NCI-H82 (cell line): ENCODE measurements at regions not wholly inside any gene's neighbourhood (a gene's known extent, or its start where the extent isn't known, plus 50 kb on each side); places are given as distances from the start of the nearest gene placed in this dataset.
A peak's percentile ranks its signal among the peaks of the same experiment; 100 is the strongest.
"Not testable (repeated sequence)": the region's sequence is repeated elsewhere in the genome, so short reads cannot be mapped to it uniquely, and the experiment has no call there.

Experiments
- DNase-seq: peaks from one replicate; lab custom pipeline; 2025; lab: John Stamatoyannopoulos, UW

DNA sequence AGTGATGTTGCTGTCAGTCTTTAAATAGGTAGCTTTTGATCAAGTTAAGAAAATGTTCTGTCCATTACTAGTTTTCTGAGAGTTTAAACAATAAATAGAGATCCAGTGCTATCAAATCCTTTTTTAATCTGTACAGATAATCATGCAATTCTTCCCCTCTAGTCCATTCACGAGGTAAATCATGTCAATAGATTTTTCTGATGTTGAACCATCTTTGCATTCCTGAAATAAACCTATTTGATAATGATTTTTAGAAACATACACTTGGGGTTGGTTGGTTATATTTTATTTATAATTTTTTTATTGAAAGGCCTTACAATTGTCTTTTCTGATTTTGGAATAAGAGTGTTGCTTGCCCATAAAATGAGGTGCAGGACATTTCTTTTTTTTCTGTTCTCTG is 95.0 kb downstream of the FAM53A start:
- no peak for DNase-seq

- DNase-seq: no peak
Measured at GRCh38 chr4:1588306-1588705, 95.8 kb downstream of the FAM53A start.

- DNase-seq: no peak
Measured at GRCh38 chr4:1584498-1584897, 99.6 kb downstream of the FAM53A start.

DNA sequence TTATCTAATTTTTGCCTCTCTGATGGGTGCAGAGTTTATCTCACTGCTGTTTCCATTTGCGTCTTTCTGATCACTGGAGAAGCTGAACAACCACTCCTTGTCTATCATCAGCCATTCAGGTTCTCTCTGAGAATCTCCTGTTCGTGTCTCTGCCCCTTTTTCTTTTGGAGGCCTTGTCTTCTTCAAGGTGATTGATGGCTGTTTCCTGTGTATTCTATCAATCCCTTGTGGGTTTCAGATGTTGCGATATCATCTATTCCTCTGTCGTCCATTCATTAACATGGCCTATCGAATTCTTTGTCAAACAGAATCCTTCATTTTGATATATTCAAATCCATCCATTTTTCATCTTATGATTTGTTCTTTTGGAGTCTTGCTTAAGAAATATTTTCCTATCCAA is 100.3 kb downstream of the FAM53A start:
- no peak for DNase-seq

- DNase-seq: peak; percentile 19
Measured at GRCh38 chr4:1583051-1583785, 100.9 kb downstream of the FAM53A start.

DNA sequence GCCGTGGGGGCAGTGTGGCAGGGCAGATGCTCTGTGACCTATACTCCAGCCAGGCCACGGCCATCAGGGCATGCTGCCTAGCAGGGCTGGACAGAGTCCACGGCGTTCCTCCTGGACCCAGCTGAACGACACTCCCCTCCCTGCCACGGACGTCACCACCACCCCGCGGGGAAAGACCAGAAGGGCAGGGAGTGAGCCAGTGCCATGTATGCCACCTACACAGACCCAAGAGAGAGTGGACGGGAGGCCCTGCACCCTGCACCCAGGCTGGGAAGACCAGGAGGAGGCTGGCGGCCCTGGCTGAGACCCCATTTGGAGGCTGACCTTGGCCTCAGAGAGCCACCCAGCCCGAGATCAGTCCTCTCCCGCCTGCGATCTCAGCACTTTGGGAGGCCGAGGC is 101.9 kb downstream of the FAM53A start:
- no peak for DNase-seq

DNA sequence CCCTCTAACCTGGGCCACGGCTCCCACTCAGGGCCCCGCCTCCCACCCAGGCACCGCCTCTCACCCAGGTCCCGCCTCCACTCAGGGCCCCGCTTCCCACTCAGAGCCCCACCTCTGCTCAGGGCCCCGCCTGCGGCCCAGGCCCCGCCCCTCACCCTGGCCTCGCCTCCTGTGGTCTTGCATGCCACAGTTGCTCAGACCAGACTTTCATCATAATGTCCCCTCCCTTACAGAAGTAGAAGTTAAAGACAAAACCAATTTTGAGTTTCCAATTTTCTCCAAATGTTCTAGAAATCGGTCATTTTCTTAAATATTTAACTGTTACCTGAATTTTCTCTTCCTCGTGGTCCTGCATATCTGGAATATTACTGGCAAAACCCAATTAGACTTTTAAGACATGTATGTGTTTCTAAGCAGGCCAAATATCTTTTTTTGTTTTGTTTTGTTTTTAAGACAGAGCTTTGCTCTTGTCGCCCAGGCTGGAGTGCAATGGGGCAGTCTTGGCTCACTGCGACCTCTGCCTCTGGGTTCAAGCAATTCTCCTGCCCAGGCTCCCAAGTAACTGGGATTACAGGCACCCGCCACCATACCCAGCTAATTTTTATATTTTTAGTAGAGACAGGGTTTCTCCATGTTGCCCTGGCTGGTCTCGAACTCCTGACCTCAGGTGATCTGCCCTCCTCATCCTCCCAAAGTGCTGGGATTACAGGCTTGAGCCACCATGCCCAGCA is 102.8 kb downstream of the FAM53A start:
- DNase-seq: peak; percentile 87

- not testable (repeated sequence) for DNase-seq
Measured at GRCh38 chr4:1580692-1581012, 103.5 kb downstream of the FAM53A start.

- peak; percentile 89 for DNase-seq
Measured at GRCh38 chr4:1579901-1580691, 104.0 kb downstream of the FAM53A start.

DNA sequence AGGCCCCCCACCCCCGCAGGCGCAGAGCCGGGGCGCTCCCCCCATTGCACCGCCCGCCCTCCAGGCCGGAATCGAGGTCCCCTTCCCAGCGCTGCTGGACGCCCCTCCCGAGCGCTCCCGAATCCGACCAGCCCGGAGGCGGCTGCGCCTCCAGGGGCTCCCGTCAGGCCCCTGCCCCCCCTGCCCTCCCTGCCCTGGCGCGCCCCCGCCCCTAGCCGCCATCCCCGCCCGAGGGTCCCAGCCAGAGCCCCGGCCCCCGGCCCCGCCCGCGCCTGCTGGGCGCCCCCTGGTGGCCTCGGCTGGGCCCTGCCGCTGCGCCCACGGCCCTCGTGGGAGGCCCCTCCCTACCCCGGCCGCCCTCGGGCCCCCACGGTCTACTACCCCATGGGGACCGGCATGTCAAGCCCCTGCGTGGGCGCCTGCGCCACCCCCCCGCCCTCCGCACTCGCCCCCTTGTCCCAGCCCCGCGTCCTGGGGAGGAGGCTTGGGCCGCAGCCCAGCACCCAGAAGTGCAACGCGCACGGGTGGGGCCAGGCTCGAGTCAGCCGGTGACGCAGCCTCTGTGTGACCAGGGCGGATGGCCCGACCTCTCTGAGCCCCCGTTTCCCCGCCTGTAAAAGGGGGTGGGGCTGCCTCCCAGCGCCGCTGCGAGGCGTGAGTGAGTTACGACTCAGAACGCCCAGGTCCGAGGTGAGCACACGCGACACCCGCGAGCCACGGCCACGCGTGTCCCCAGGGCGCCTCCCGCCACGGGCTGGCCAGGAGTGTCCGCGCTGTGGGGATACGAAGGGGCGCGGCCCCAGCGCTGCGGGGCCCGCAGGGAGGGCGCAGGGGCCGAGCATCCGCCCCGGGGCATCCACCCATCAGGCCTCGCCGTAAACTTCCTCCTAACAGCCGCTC is 104.9 kb downstream of the FAM53A start:
- peak; percentile 57 for DNase-seq

- peak; percentile 45 for DNase-seq
Measured at GRCh38 chr4:1578251-1578773, 105.8 kb downstream of the FAM53A start.

- no peak for DNase-seq
Measured at GRCh38 chr4:1577822-1578217, 106.3 kb downstream of the FAM53A start.

DNA sequence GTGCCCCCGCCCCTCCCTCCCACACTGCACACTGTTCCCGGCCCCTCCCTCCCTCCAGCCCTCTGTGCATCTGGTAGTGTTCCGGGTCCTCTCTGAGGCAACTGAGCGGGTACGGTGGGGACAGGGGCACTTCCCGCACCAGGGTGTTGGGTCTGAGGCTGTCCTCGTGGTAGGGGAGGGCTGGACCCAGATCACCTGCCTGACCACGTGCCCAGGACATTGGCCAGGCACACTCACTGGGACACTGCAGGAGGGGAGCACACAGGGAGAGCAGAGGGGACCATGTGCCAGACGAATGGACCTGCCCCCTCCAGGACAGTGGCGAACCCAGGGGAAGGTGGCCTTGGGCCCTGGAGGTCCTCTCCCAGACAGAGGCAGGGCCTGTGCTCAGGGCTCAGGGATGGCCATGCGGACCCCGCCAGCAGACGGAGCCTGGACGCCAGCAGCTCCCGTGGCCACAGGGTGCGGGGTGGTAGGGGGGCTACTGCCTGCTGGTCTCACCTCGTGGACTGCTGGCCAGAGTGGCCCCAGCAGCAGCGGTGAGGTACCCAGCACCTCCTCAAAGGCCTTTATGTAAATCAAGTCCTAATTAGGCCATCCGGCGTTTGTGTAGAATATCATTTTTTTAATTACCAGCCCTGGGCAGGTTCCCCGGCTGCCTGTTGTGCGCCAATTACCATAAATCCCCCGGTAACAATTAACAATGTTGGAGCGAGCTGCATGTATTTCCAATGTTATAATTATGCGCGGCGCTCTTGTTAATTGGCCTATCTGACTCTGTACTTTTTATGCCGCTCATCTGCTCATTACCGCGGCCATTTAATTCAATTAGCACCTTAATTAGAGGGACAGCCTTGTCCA is 106.9 kb downstream of the FAM53A start:
- DNase-seq: peak; percentile 48

- DNase-seq: peak; percentile 43
Measured at GRCh38 chr4:1576304-1576960, 107.7 kb downstream of the FAM53A start.

- DNase-seq: peak; percentile 43
Measured at GRCh38 chr4:1575418-1576303, 108.5 kb downstream of the FAM53A start.

GRCh38 chr4:1574601-1575417 is 109.3 kb downstream of the FAM53A start:
- no peak for DNase-seq

- no peak for DNase-seq
Measured at GRCh38 chr4:1573830-1574459, 110.2 kb downstream of the FAM53A start.
